ENCODE measurements at regions not wholly inside any gene's neighbourhood (a gene's known extent, or its start where the extent isn't known, plus 50 kb on each side); places are given as distances from the start of the nearest gene placed in this dataset.

DNA sequence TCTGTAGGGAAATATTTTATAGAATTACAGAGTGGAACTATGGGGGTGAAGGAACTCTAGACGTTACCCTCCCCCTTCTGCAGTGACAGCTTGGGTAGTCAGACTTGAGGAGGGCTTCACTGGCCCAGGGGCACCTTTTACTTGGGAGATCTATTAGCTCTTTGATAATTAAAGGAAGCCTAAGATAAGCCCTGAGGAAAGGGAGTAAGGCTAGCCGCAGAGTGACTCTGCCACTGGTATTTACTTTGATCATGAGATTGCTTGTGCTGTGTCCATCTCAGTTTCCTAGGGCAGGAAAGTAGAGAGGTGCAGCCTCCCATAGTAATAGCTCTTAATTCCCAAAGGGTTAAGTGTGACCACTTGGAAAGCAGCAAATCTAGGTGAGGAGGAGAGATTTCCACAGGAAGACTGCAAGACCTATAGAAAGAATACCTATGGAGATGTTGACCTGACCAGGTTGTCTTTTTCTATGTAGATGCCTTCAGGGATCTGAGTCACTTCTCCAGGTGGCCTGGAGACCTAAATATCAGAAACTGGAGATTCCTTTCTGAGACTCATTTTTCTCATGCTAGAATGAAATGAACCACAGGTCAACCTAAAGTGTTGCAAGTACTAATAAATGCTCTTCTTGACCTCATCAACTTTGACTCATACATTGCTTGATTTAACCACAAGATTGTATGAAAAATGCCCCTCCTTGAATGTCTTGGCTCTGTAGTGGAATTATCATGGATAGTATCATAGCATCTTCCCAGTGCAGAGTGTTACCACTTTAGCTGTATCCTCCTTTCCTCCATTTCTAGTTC, 447.3 kb upstream of the GHITM start:
- no peak overlapping the region for H2AFZ ChIP-seq (ENCODE audit: low read length)
- H3K4me3 ChIP-seq (ENCODE audit: low read depth, low read length, poor library complexity, severe bottlenecking) = no peak overlapping the region
- no peaks in the 10 kb centered on the region for H3K36me3 ChIP-seq (ENCODE audit: insufficient read depth, low read length)
- no peak overlapping the region for H3K9ac ChIP-seq (ENCODE audit: low read length)
- H4K20me1 ChIP-seq (ENCODE audit: insufficient read depth, low read length) = no peaks in the 10 kb centered on the region
- H3K4me2 ChIP-seq (ENCODE audit: low read length) = no peak overlapping the region
- H3K9me2 ChIP-seq (ENCODE audit: low read depth, low read length) = no peaks in the 10 kb centered on the region
- no peaks in the 10 kb centered on the region for H3K9me3 ChIP-seq (ENCODE audit: low read length)
- no peaks in the 10 kb centered on the region for H3K79me2 ChIP-seq (ENCODE audit: insufficient read depth, low read length)
- no peaks in the 10 kb centered on the region for H3K27me3 ChIP-seq (ENCODE audit: insufficient read depth, low read length)
- no peak for TF ChIP-seq EZH2 (IDR thresholded peaks at IDR 0.05; ENCODE audit: borderline replicate concordance, low read length)
- TF ChIP-seq, protein P1, sequence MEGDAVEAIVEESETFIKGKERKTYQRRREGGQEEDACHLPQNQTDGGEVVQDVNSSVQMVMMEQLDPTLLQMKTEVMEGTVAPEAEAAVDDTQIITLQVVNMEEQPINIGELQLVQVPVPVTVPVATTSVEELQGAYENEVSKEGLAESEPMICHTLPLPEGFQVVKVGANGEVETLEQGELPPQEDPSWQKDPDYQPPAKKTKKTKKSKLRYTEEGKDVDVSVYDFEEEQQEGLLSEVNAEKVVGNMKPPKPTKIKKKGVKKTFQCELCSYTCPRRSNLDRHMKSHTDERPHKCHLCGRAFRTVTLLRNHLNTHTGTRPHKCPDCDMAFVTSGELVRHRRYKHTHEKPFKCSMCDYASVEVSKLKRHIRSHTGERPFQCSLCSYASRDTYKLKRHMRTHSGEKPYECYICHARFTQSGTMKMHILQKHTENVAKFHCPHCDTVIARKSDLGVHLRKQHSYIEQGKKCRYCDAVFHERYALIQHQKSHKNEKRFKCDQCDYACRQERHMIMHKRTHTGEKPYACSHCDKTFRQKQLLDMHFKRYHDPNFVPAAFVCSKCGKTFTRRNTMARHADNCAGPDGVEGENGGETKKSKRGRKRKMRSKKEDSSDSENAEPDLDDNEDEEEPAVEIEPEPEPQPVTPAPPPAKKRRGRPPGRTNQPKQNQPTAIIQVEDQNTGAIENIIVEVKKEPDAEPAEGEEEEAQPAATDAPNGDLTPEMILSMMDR (IDR thresholded peaks at IDR 0.05; ENCODE audit: low read length) = no peak
- H3K4me1 ChIP-seq (ENCODE audit: insufficient read depth, low read length, severe bottlenecking) = no peaks in the 10 kb centered on the region
- no peaks in the 10 kb centered on the region for H3F3A ChIP-seq (ENCODE audit: insufficient read depth, low read length)
- H3K27ac ChIP-seq (ENCODE audit: low read depth, low read length, poor library complexity, severe bottlenecking) = no peak overlapping the region

DNA sequence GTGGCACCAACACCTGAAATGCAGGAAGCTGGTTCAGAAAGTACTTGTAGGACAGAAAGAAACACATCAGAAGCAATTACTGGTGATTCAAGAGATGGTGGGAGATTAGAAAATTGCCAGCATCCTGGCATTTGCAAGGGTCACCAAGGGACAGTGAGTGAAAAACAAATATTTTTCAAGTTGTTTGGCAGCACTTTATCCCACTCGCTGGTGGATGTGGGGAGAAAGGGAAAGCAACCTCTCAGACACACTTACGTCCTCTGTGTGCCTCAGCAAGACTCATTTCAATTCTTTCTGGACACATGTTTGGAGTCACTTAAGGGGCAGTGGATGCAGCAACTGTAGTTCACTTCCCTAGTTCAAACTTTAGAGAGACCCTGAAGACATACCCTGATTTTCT, 440.4 kb upstream of the GHITM start:
- H3K4me3 ChIP-seq (ENCODE audit: low read depth, low read length, poor library complexity, severe bottlenecking) = no peak overlapping the region
- H4K20me1 ChIP-seq (ENCODE audit: insufficient read depth, low read length) = no peaks in the 10 kb centered on the region
- TF ChIP-seq, protein P1 (IDR thresholded peaks at IDR 0.05; ENCODE audit: low read length) = no peak
- TF ChIP-seq EZH2 (IDR thresholded peaks at IDR 0.05; ENCODE audit: borderline replicate concordance, low read length) = no peak
- no peaks in the 10 kb centered on the region for H3K79me2 ChIP-seq (ENCODE audit: insufficient read depth, low read length)
- H3K4me1 ChIP-seq (ENCODE audit: insufficient read depth, low read length, severe bottlenecking) = no peaks in the 10 kb centered on the region
- no peaks in the 10 kb centered on the region for H3K9me2 ChIP-seq (ENCODE audit: low read depth, low read length)
- no peak overlapping the region for H3K27ac ChIP-seq (ENCODE audit: low read depth, low read length, poor library complexity, severe bottlenecking)
- no peaks in the 10 kb centered on the region for H3K9me3 ChIP-seq (ENCODE audit: low read length)
- no peak overlapping the region for H3K4me2 ChIP-seq (ENCODE audit: low read length)
- H3K36me3 ChIP-seq (ENCODE audit: insufficient read depth, low read length) = no peaks in the 10 kb centered on the region
- H3K27me3 ChIP-seq (ENCODE audit: insufficient read depth, low read length) = no peaks in the 10 kb centered on the region
- H3K9ac ChIP-seq (ENCODE audit: low read length) = no peak overlapping the region
- no peak overlapping the region for H2AFZ ChIP-seq (ENCODE audit: low read length)
- no peaks in the 10 kb centered on the region for H3F3A ChIP-seq (ENCODE audit: insufficient read depth, low read length)

DNA sequence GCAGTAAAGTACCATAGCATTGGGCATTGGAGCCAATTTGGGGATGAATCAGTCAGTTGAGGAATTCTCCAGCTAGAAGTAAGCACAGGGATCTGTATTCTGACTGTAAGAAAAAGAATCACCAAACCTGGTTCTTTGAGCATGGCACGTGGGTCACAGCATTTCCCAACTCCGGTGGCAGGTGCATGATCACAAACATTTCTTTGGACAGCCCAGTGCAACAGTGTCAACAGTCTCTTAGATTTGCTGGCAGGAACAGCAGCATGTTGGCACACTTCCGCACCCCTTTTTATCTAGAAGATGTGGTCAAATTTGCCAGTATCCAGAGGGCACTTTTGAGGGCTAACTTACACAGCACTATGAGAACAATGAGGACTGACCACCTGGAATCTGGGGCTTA, 437.5 kb upstream of the GHITM start:
- H3K27ac ChIP-seq (ENCODE audit: low read depth, low read length, poor library complexity, severe bottlenecking) = no peak overlapping the region
- no peak overlapping the region for H3K4me3 ChIP-seq (ENCODE audit: low read depth, low read length, poor library complexity, severe bottlenecking)
- H3K36me3 ChIP-seq (ENCODE audit: insufficient read depth, low read length) = no peaks in the 10 kb centered on the region
- no peaks in the 10 kb centered on the region for H3F3A ChIP-seq (ENCODE audit: insufficient read depth, low read length)
- no peaks in the 10 kb centered on the region for H4K20me1 ChIP-seq (ENCODE audit: insufficient read depth, low read length)
- H3K9me3 ChIP-seq (ENCODE audit: low read length) = no peaks in the 10 kb centered on the region
- TF ChIP-seq EZH2 (IDR thresholded peaks at IDR 0.05; ENCODE audit: borderline replicate concordance, low read length) = no peak
- TF ChIP-seq, protein P1 (IDR thresholded peaks at IDR 0.05; ENCODE audit: low read length) = no peak
- H3K9ac ChIP-seq (ENCODE audit: low read length) = no peak overlapping the region
- no peaks in the 10 kb centered on the region for H3K9me2 ChIP-seq (ENCODE audit: low read depth, low read length)
- no peaks in the 10 kb centered on the region for H3K27me3 ChIP-seq (ENCODE audit: insufficient read depth, low read length)
- no peak overlapping the region for H3K4me2 ChIP-seq (ENCODE audit: low read length)
- no peaks in the 10 kb centered on the region for H3K4me1 ChIP-seq (ENCODE audit: insufficient read depth, low read length, severe bottlenecking)
- H3K79me2 ChIP-seq (ENCODE audit: insufficient read depth, low read length) = no peaks in the 10 kb centered on the region
- H2AFZ ChIP-seq (ENCODE audit: low read length) = no peak overlapping the region

Measured in OCI-LY1 (cell line).